Stimulated activated CD8-positive, alpha-beta memory T cell treated with anti-CD3 and anti-CD28 coated beads, Interleukin-7, amount 100 ng/mL, for 1 hour (primary cell): ENCODE measurements at regions not wholly inside any gene's neighbourhood (a gene's known extent, or its start where the extent isn't known, plus 50 kb on each side); places are given as distances from the start of the nearest gene placed in this dataset.
"Not testable (repeated sequence)": the region's sequence is repeated elsewhere in the genome, so short reads cannot be mapped to it uniquely, and the experiment has no call there.

ENCODE experiments used
- DNase-seq, 2 donors: peaks; one replicate each; pipeline ENCODE4 v3.0.0-alpha.2; 2020; ENCODE audit warnings: low read depth in 2 of 2

DNA sequence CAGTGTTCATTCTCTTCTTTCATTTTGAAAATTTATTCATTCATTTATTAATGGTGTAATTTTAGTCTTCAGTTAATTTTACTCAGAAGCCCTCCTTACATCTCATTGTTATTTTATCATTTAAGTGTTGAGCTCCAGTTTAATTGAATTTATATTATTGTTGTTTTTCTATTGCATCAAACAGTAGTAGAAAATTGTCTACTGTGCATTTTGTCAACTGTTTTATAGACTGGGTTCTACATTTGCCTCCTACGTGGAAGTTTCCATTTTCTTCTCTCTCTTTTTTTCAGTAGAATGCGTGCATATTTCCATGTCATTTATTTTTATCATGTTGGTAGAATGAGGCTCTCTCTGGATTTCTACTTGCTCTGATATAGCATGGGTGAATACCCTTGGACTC, 487.4 kb downstream of the NR2F2 start:
- DNase-seq, result no peak

DNA sequence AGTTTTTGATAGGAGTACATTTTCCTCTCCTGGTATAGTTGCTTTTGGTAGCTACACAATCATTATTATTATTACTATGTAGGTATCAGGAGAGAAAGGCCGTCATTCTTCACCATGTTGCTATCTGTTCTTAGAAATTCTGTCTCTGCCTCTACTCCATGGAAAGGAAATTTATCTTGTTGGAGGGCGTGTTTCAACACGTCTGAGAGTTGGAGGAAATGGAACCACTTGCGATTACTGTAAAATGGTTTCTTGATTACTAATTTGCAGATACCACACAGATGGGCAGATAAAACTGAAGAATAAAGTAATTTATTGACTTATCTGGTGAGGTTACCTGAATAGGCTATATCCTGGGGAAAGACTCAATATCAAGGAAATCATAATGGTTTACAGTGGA, 488.4 kb downstream of the NR2F2 start:
- no peak for DNase-seq

DNA sequence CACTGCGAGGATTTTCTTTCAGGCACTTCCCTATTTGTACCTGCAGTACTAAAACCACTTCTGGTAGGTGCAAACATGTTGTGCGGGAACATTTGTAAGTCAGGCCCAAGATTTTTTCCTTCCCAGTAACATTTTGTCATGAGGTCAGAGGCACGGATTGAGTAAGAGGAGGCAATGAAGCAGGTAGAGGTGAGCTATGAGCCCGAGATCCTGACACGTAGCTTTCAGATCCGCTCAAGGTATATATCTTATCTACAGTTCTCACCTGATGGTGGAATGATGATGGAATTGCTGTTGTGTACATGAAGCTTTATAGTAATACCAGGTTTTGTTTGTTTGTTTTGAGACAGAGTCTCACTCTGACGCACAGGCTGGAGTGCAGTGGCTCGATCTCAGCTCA, 497.5 kb downstream of the NR2F2 start:
- DNase-seq, result no peak

- no peak for DNase-seq
Observed at GRCh38 chr15:96837241-96837970, 506.9 kb downstream of the NR2F2 start.

- no peak for DNase-seq
Observed at GRCh38 chr15:96838081-96838480, 507.6 kb downstream of the NR2F2 start.

DNA sequence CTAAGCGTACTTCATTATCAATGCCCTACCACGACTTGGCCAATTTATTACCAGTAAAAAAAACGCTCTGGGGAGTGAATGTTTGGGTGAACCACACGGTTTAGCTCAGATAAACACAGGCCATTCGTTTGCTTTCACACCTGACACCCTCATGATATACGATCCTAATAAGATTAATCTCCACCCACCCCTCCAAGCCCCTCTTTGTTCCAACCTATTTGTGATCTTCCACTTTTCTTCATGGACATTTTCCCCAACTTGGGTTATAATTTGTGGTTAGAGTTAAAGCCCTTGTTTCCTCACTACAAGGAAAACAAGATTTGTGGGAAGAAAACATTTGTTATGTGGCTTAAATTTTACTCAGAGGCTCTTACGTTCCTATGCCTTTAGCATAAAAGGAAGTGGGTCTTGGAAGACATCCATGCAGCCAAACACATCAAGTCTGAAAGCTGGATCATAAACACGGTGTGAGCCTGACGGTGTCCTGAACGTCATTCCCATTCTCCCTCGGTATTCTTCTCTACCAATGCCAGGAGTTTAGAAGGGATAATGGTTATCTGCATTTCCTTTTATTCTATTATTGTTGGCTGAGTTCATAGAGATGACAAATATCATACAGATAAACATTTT, 518.9 kb downstream of the NR2F2 start:
- DNase-seq, result no peak

GRCh38 chr15:96851613-96852012, 521.1 kb downstream of the NR2F2 start:
- no peak for DNase-seq

DNA sequence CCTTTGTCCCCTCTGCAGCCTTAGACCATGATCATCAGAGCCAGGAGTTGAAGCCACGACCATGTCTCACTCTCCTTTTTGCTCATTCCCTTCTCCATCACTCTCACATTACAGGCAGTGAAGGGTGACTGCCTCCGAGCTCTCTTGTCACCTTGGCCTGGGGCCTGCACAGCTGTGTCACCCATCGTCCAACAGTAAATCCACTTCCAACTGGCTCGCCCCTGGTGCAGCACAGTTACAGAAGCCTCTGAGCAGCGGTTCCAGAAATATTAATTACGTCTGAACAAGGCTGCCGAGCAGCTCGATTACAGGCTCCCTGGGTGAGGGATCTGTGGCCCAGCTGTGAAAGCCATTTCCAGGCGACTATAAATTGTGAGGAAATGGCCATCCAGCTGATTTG, 528.2 kb downstream of the NR2F2 start:
- no peak for DNase-seq

DNA sequence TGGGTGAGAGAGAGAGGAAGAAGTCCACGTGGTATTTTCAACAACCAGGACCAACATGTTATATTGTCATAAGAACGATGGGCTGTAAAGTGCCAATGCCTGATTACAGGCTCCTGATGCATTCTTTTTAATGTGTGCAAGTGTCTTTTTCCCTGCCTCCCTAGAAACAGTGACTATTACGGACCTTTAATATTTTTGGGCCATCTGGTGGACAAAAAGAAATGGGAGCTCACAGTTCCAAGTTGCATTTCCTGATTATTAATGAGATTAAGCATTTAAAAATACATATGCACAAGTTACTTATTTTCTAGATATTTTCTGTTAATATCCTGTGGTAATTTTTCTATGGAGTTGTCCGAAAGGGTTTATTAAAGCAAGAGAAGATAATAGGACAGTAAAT, 530.2 kb downstream of the NR2F2 start:
- DNase-seq, result no peak

DNA sequence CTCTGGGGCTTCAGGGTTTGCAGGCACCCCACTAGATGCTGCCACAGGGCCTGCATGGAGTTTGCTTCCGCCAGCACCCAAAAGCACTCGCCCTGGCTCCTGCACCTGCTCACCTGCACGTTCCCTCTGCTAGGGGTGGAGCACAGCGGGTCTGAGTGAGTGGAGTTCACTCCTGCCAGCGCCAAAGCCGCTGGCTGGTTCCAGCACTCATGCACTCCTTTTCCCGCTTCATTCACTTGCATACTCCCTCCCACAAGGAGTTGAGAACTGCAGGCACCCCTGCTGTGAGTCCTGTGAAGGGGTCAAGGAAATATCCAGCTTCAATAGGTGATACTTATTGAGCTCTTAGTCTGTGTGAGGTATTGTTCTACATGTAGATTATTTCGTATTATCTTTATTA, 537.5 kb downstream of the NR2F2 start:
- DNase-seq, result no peak

- DNase-seq, result no peak
Observed at GRCh38 chr15:96869122-96869521, 538.6 kb downstream of the NR2F2 start.

- no peak for DNase-seq
Observed at GRCh38 chr15:96869790-96870189, 539.3 kb downstream of the NR2F2 start.

DNA sequence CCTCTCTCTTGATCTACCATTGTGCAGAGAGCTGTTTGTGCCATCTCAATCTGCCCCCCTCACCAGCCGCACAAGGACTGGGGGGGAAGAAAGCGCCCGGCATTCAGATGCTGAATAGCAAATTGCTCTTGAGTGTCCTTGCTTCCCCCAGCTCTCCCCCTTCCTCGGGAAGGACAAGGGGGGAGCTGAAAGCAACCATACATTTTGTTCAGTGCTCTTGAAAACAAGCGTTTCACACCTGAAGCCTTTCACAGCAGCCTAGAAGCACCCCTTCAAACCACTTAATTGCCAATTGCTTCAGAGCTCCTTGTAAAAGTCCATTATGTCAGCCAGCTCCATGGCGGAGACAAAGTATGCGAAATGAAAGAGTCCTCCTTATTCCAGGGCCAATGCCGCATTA, 540.1 kb downstream of the NR2F2 start:
- no peak for DNase-seq

- DNase-seq, result not testable (repeated sequence)
Observed at GRCh38 chr15:96877442-96877841, 546.9 kb downstream of the NR2F2 start.

DNA sequence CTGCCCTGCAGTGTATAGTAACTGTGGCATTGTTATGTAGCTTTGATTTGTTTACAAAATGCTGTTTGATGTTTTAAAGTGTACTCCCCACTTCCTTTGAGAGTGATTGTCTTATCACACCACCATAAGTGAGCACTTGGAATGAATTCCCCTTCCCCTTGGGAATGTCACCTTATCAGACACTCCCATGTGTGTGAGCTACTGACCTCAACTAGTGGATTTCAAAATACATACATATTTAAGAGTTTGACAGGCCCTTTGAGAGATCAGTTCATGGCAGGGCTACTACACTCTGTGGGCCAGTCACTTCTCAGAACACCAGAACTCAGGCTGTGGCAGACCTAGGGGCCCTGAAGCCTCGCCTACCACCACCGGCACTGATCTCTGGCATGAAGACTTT, 547.6 kb downstream of the NR2F2 start:
- DNase-seq, result no peak

DNA sequence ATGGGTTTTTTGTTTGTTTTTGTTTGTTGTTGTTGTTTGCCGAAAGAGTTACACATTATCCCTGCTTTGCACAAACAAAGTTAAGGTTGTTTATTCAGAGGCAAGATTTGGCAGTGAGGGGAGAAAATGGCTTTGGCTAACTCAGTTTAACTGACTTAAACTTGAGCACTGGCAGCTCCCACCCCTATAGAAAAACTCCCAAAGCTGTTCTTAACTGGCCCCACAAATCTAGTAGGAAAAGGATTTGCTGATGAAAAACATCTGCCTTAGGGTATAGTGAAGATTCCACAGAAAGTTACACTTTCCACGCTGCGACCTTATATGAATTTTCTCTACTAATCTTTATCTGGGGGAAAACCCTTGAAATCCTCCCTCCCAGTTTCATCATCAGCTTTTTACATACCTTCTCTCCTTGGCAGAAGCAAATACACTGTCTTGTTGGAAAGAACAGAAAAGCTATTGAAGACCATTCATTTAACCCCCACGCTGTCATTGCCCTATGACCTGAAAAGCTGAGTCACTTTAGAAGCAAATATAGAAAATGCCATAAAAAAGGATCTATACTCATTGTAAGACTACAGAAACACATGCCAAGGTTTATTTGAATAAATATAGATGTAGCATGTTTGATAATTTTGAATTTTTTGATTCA, 551.7 kb downstream of the NR2F2 start:
- no peak for DNase-seq

DNA sequence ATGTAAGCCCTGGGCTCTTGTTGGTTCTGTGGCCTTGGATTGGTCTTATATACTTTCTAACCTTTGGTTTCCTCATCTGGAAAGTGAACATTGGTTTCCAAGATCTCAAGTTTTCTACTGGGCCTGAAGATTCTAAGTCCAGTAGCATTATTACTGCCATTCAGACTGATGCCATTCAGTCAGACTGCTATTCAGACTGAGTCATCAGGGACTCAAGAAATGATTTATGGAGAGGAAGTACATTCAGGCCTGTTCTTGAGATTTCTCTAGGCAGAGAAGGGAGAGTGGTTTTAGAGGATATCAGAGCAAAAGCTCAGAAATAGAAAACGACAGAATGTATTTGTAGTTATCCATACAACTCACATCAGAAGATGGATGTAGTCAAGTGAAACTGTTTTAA, 557.2 kb downstream of the NR2F2 start:
- no peak for DNase-seq

DNA sequence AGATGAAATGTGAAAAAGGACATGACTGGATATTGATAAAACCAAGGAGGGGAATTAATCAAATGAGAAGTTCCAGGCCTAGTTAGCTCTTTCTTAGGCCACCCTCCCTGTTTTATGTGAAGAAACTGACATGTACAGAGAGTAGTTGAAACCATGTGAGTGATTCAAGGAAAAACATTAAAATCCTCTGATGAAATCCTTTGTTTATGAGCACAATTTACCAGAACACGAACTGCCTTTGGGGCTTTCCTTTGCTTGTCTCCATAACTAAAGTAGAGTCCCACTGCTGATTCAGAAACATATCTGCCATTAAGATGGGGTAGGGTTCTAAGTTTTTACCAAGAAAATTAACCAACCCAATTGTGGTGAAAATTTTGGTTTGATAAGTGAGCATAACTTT, 558.3 kb downstream of the NR2F2 start:
- no peak for DNase-seq

- DNase-seq, result no peak
Observed at GRCh38 chr15:96889734-96890480, 559.4 kb downstream of the NR2F2 start.

GRCh38 chr15:96891046-96891445, 560.5 kb downstream of the NR2F2 start:
- DNase-seq, result no peak

DNA sequence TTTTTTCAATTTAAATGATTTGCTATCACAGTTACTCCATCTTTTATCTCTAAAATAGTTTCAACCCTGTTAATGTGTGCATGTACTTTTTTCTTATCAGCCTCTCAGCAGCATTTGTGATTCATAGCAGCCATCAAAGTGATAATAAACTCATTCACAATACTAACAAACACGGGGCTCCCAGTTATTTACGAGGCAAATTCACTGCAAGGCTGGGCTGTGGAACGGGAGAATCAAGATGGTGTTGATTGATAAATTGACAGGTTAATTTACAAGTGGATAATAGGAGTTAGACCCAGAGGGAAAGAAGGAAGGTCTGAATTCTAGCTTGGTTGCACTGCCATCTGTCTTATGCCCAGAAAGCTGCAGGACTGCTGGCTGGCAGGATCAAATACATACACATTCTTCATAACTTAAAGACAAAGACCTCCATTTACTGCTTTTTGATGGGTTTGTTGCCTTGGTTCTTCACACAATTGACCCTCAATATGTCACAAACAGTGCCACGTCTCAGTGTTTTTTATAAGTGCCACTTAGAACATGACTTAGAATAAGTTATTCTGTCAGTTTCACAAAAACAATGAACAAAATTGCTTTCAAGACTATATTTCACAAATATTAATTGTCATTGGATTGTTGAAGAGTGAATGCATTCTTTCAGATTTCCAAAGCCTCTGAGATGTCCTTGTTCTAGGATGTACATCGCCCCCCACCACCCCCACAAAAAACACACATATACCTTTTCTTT, 562.8 kb downstream of the NR2F2 start:
- DNase-seq, result no peak

DNA sequence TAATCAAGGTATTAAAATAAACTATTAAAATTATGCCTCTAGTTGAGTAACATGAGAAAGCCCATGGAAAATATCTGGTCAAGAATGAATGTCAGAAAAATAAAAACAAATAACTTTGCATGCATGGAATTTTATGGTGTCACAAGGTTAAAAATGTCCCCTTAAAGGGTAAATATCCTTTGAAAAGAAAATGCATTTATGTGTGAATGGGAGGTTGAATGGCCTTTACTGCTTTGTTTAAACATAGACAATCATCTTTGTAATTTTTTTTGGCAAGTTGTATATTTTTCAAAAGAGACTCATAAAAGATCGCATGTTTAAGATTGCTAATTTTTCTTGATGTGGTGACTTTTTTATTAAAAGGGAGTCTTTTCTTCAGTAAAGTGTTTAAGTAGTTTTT, 564.2 kb downstream of the NR2F2 start:
- DNase-seq, result no peak
